KG1 (cell line): ENCODE measurements at regions not wholly inside any gene's neighbourhood (a gene's known extent, or its start where the extent isn't known, plus 50 kb on each side); places are given as distances from the start of the nearest gene placed in this dataset.
A peak's percentile ranks its signal among the peaks of the same experiment; 100 is the strongest.

ENCODE experiments used
- DNase-seq: peaks from one replicate; lab custom pipeline; 2025; lab: John Stamatoyannopoulos, UW

- DNase-seq: no peak
Observed at GRCh38 chr21:36628761-36629460, 70.0 kb upstream of the SIM2 start.

GRCh38 chr21:36630485-36631206 is 68.3 kb upstream of the SIM2 start:
- DNase-seq: peak; percentile 13

GRCh38 chr21:36636016-36636415 is 62.9 kb upstream of the SIM2 start:
- no peak for DNase-seq

- DNase-seq: no peak
Observed at GRCh38 chr21:36636439-36636838, 62.5 kb upstream of the SIM2 start.

- no peak for DNase-seq
Observed at GRCh38 chr21:36639769-36640168, 59.1 kb upstream of the SIM2 start.

- DNase-seq: no peak
Observed at GRCh38 chr21:36640174-36640720, 58.7 kb upstream of the SIM2 start.

GRCh38 chr21:36640721-36641244 is 58.1 kb upstream of the SIM2 start:
- DNase-seq: no peak

GRCh38 chr21:36641346-36641745 is 57.6 kb upstream of the SIM2 start:
- DNase-seq: no peak

GRCh38 chr21:36641886-36642285 is 57.0 kb upstream of the SIM2 start:
- DNase-seq: no peak

- DNase-seq: no peak
Observed at GRCh38 chr21:36642777-36643176, 56.1 kb upstream of the SIM2 start.

- DNase-seq: no peak
Observed at GRCh38 chr21:36643374-36644250, 55.3 kb upstream of the SIM2 start.

GRCh38 chr21:36646011-36646410 is 52.9 kb upstream of the SIM2 start:
- no peak for DNase-seq

- DNase-seq: no peak
Observed at GRCh38 chr21:36646645-36647044, 52.3 kb upstream of the SIM2 start.

GRCh38 chr21:36647279-36648093 is 51.4 kb upstream of the SIM2 start:
- DNase-seq: no peak
